AG09319 (cell line): ENCODE measurements at regions not wholly inside any gene's neighbourhood (a gene's known extent, or its start where the extent isn't known, plus 50 kb on each side); places are given as distances from the start of the nearest gene placed in this dataset.

ENCODE experiments used
- DNase-seq: peaks from one replicate; pipeline ENCODE4 v3.0.0-alpha.2; 2010; ENCODE audit warnings: low read depth; ENCODE audit errors: extremely low read depth
- TF ChIP-seq, protein P1 (sequence below): IDR thresholded peaks from 2 replicates; pipeline ENCODE4 v1.5.1; 2011; ENCODE audit warnings: low read depth, mild to moderate bottlenecking, inconsistent platforms, low read length, moderate library complexity

DNA sequence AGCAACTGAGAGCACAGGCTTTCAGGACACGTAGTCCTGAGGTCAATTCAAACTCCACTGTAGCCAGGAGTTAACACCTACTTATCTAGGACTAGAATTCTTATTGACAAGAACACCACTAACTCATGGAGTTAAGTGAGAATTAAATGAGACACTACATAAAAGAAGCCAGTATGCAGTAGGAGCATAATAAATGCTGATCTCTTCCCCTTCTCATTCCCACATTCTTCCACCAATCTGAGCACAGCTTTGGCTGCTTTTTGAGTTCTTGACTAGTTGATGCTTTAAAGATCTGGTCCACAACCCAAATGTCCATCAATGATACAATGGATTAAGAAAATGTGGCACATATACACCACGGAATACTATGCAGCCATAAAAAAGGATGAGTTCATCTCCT lies 55.2 kb downstream of the TTC32 start:
- TF ChIP-seq, protein P1, sequence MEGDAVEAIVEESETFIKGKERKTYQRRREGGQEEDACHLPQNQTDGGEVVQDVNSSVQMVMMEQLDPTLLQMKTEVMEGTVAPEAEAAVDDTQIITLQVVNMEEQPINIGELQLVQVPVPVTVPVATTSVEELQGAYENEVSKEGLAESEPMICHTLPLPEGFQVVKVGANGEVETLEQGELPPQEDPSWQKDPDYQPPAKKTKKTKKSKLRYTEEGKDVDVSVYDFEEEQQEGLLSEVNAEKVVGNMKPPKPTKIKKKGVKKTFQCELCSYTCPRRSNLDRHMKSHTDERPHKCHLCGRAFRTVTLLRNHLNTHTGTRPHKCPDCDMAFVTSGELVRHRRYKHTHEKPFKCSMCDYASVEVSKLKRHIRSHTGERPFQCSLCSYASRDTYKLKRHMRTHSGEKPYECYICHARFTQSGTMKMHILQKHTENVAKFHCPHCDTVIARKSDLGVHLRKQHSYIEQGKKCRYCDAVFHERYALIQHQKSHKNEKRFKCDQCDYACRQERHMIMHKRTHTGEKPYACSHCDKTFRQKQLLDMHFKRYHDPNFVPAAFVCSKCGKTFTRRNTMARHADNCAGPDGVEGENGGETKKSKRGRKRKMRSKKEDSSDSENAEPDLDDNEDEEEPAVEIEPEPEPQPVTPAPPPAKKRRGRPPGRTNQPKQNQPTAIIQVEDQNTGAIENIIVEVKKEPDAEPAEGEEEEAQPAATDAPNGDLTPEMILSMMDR: no peak
- no peak for DNase-seq

DNA sequence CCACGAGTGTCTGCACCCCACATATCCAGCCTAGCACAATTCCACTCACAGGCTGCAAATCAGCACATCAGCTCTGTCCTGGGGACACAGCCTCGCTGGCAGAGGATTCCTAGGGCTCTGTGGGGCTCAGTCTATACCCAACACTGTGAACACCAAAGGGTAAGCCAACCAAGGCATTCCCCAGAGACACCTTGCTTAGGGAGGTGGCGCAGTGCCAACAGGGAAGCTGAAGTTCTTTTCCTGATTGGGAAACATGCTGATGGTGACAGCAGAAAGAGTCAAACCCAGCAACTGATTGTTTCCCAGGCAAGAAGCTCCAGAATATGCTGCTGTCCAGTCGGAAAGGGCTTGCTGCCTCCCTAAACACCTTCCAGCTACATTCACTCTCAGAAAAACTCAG lies 55.8 kb downstream of the TTC32 start:
- no peak for DNase-seq
- TF ChIP-seq, protein P1: no peak

GRCh38 chr2:19845323-19845920 lies 56.4 kb downstream of the TTC32 start:
- TF ChIP-seq, protein P1: no peak
- DNase-seq: no peak

- TF ChIP-seq, protein P1: no peak
- no peak for DNase-seq
Measured at GRCh38 chr2:19844750-19845149, 57.0 kb downstream of the TTC32 start.

DNA sequence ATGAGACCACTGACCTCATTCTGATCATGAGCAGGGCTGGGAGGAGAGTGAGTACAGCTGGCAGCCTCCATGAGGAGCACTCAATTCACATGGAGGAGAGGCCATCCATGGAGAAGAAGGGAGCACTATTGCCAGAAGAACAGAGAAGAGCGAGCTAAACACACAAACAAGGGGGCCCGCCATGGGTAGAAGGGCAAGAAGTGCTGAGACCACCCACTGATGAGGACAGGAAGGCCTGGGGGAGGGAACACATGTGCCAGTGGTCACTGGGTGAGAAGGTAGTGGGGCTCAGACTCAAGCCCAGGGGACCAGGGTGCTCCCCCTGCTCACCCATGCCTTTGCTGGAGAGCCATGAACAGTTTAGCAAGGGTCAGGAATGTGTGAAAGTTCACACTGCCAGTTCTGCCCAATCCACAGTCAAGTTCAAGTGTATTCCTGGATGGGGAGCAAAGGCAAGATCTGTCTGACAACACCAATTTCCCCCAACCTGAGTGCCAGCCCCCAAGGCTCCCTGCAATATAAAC lies 57.7 kb downstream of the TTC32 start:
- DNase-seq: no peak
- TF ChIP-seq, protein P1: no peak

DNA sequence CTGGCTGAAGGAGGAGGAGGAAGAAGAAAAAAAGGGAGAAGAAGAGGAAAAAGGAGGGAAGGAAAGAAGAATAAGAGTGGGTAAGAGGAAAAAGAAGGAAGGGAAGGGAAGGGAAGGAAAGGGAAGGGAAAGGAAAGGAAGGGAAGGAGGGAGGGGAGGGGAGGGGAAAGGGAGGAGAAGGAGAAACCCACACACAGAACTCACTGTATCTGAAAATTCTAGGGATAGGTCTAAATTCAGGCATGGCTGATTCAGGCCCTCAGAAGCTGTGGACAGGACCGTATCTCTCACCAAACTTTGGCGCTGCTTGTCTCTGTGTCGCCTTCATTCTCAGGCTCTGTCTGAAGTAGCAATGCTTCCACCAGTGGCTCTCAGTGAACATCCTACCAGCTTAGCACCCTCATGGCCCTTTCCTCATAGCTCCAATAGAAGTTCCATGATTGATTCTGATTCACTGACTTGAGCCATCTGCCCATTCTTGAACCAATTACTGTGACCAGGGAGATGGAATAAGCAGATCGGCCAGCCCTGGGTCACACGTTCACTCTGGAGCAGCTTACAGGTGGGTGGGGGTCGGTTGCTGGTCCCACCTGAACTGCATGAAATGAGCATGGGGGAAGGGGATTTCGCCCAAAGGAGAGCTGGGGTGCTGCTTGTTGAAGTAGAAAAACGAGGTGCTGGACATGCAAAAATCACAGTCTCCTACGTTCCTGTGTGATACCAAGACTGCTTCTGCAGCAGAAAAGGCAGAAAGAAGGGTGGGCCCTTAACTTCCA lies 59.7 kb downstream of the TTC32 start:
- DNase-seq: no peak
- TF ChIP-seq, protein P1: no peak

- TF ChIP-seq, protein P1: no peak
- DNase-seq: no peak
Measured at GRCh38 chr2:19839438-19839837, 62.3 kb downstream of the TTC32 start.
